ENCODE measurements at regions not wholly inside any gene's neighbourhood (a gene's known extent, or its start where the extent isn't known, plus 50 kb on each side); places are given as distances from the start of the nearest gene placed in this dataset.

GRCh38 chr16:88312732-88313131 is 70.0 kb upstream of the ZNF469 start:
- Histone ChIP-seq H3K27ac (ENCODE audit: low read depth, low read length) (no peak overlapping the region), H3K4me3 (ENCODE audit: insufficient read depth, low read length) (no peak overlapping the region), H3K9me3 (ENCODE audit: low read depth, low read length) (no peaks in the 10 kb centered on the region), H3K79me2 (ENCODE audit: insufficient read depth, low read length) (no peaks in the 10 kb centered on the region), H3K4me2 (ENCODE audit: insufficient read depth, low read length) (no peak overlapping the region), H2AFZ (ENCODE audit: low read length) (no peak overlapping the region), H3K36me3 (ENCODE audit: insufficient read depth, low read length) (no peaks in the 10 kb centered on the region), H3K4me1 (ENCODE audit: insufficient read depth, low read length) (peaks cover 21% of the 10 kb centered on the region), H3K27me3 (ENCODE audit: insufficient read depth, low read length) (no peaks in the 10 kb centered on the region), H4K20me1 (ENCODE audit: insufficient read depth, low read length) (no peaks in the 10 kb centered on the region)
- DNase-seq (ENCODE audit: insufficient read length, low spot score, missing footprints): no peak
- no peak for TF ChIP-seq CTCF (IDR thresholded peaks at IDR 0.05; ENCODE audit: extremely low read depth, low read depth, low read length)

- Histone ChIP-seq H3K9me3 (ENCODE audit: low read depth, low read length) (no peaks in the 10 kb centered on the region), H3K4me2 (ENCODE audit: insufficient read depth, low read length) (no peak overlapping the region), H3K27me3 (ENCODE audit: insufficient read depth, low read length) (no peaks in the 10 kb centered on the region), H2AFZ (ENCODE audit: low read length) (no peak overlapping the region), H3K79me2 (ENCODE audit: insufficient read depth, low read length) (no peaks in the 10 kb centered on the region), H3K4me1 (ENCODE audit: insufficient read depth, low read length) (peaks cover 11% of the 10 kb centered on the region), H3K4me3 (ENCODE audit: insufficient read depth, low read length) (no peak overlapping the region), H3K27ac (ENCODE audit: low read depth, low read length) (no peak overlapping the region), H3K36me3 (ENCODE audit: insufficient read depth, low read length) (no peaks in the 10 kb centered on the region), H4K20me1 (ENCODE audit: insufficient read depth, low read length) (no peaks in the 10 kb centered on the region)
- TF ChIP-seq CTCF (IDR thresholded peaks at IDR 0.05; ENCODE audit: extremely low read depth, low read depth, low read length): no peak
- peak; percentile 36 for DNase-seq (ENCODE audit: insufficient read length, low spot score, missing footprints)
Measured at GRCh38 chr16:88314991-88315542, 67.7 kb upstream of the ZNF469 start.

- Histone ChIP-seq H2AFZ (ENCODE audit: low read length) (peak overlapping the region; percentile 53), H3K4me2 (ENCODE audit: insufficient read depth, low read length) (peak overlapping the region; percentile 11), H3K79me2 (ENCODE audit: insufficient read depth, low read length) (no peaks in the 10 kb centered on the region), H3K9me3 (ENCODE audit: low read depth, low read length) (no peaks in the 10 kb centered on the region), H4K20me1 (ENCODE audit: insufficient read depth, low read length) (no peaks in the 10 kb centered on the region), H3K4me1 (ENCODE audit: insufficient read depth, low read length) (peaks cover 11% of the 10 kb centered on the region), H3K27ac (ENCODE audit: low read depth, low read length) (no peak overlapping the region), H3K4me3 (ENCODE audit: insufficient read depth, low read length) (no peak overlapping the region), H3K27me3 (ENCODE audit: insufficient read depth, low read length) (no peaks in the 10 kb centered on the region), H3K36me3 (ENCODE audit: insufficient read depth, low read length) (no peaks in the 10 kb centered on the region)
- TF ChIP-seq CTCF (IDR thresholded peaks at IDR 0.05; ENCODE audit: extremely low read depth, low read depth, low read length): no peak
- DNase-seq (ENCODE audit: insufficient read length, low spot score, missing footprints): peak; percentile 96
Measured at GRCh38 chr16:88315543-88316105, 67.1 kb upstream of the ZNF469 start.

GRCh38 chr16:88316151-88316550 is 66.6 kb upstream of the ZNF469 start:
- no peak overlapping the region for H3K4me2 ChIP-seq (ENCODE audit: insufficient read depth, low read length)
- no peak for TF ChIP-seq CTCF (IDR thresholded peaks at IDR 0.05; ENCODE audit: extremely low read depth, low read depth, low read length)
- H3K4me1 ChIP-seq (ENCODE audit: insufficient read depth, low read length): peaks cover 7% of the 10 kb centered on the region
- H2AFZ ChIP-seq (ENCODE audit: low read length): peak overlapping the region; percentile 49
- no peaks in the 10 kb centered on the region for H3K36me3 ChIP-seq (ENCODE audit: insufficient read depth, low read length)
- H4K20me1 ChIP-seq (ENCODE audit: insufficient read depth, low read length): no peaks in the 10 kb centered on the region
- no peaks in the 10 kb centered on the region for H3K27me3 ChIP-seq (ENCODE audit: insufficient read depth, low read length)
- H3K79me2 ChIP-seq (ENCODE audit: insufficient read depth, low read length): no peaks in the 10 kb centered on the region
- no peaks in the 10 kb centered on the region for H3K9me3 ChIP-seq (ENCODE audit: low read depth, low read length)
- no peak overlapping the region for H3K4me3 ChIP-seq (ENCODE audit: insufficient read depth, low read length)
- H3K27ac ChIP-seq (ENCODE audit: low read depth, low read length): no peak overlapping the region
- peak; percentile 86 for DNase-seq (ENCODE audit: insufficient read length, low spot score, missing footprints)

Data from osteoblast (primary cell).